HepG2 (cell line): ENCODE measurements at regions not wholly inside any gene's neighbourhood (a gene's known extent, or its start where the extent isn't known, plus 50 kb on each side); places are given as distances from the start of the nearest gene placed in this dataset.

ENCODE experiments used
- ATAC-seq: fragments of 200-7000 bp; cut with Tn5 transposase; 3 replicates; pipeline ENCODE4 v1.9.1; 2020; ENCODE audit warnings: mild to moderate bottlenecking, moderate library complexity
- BruUV-seq: library from RNA; stranded (reverse); fragments of 400-500 nt; replicated peaks from 2 replicates; lab custom pipeline; 2021; lab: Mats Ljungman, UMichigan
- CTCF ChIA-PET: fragments of 300-600 bp; formaldehyde crosslinking; extraction: SDS; loops from one replicate; lab custom pipeline; 2021; ENCODE audit warnings: low total read pairs, inconsistent platforms, low intra/inter-chr PET ratio; lab: Yijun Ruan, JAX
- POLR2A ChIA-PET: fragments of 350-600 bp; sonication (Branson Sonifier 250); formaldehyde crosslinking; loops from one replicate; lab custom pipeline; 2020; ENCODE audit warnings: antibody characterized with exemption, inconsistent platforms; lab: Yijun Ruan, JAX
- DNase-seq: peaks from one replicate; pipeline ENCODE4 v3.0.0-alpha.2; 2015; ENCODE audit warnings: low spot score
- FAIRE-seq: peaks from 3 replicates; lab custom pipeline; 2011; peaks lifted over from hg19 to GRCh38; lab: Jason Lieb, UNC
- H2AFZ ChIP-seq: one replicate; pipeline ENCODE4 v1.6.1; 2011; ENCODE audit warnings: low read length, inconsistent platforms
- H3K27ac ChIP-seq: fragments of 300-600 bp; 3 replicates; pipeline ENCODE4 v1.8.0; 2011; ENCODE audit warnings: mixed run types, mild to moderate bottlenecking, mixed read lengths, low read length, inconsistent platforms; ENCODE audit not compliant: insufficient read depth; ENCODE audit errors: extremely low read length
- H3K27me3 ChIP-seq, 2 experiments: fragments of 200-600 bp in 1 of 2; 2 replicates in 1 of 2; 3 replicates in 1 of 2; pipeline versions ENCODE4 v1.6.0 to v1.8.0; 2011; ENCODE audit warnings: low read length in 2 of 2, mild to moderate bottlenecking in 2 of 2, moderate library complexity in 2 of 2, inconsistent platforms in 1 of 2; ENCODE audit not compliant: insufficient read depth in 2 of 2, control insufficient read depth in 1 of 2
- H3K36me3 ChIP-seq, 2 experiments: fragments of 200-600 bp in 1 of 2; replicated peaks in 1 of 2; 2 replicates in 1 of 2; 3 replicates in 1 of 2; pipeline versions ENCODE4 v1.5.1 to v1.8.0; 2011; ENCODE audit warnings: low read length in 2 of 2, inconsistent platforms in 1 of 2; ENCODE audit not compliant: insufficient read depth in 2 of 2, control insufficient read depth in 1 of 2
- H3K4me1 ChIP-seq: 2 replicates; pipeline ENCODE4 v1.5.1; 2012; ENCODE audit warnings: low read length, inconsistent platforms; ENCODE audit not compliant: insufficient read depth
- H3K4me2 ChIP-seq: 2 replicates; pipeline ENCODE4 v1.6.0; 2011; ENCODE audit warnings: low read depth, low read length, inconsistent platforms
- H3K4me3 ChIP-seq, 3 experiments: fragments of 200-600 bp in 1 of 3; sonication (generic), shearing (Covaris generic) in 1 of 3; replicated peaks in 1 of 3; 2 replicates each; pipeline ENCODE4 v1.5.1; 2011 to 2016; ENCODE audit warnings: low read length in 3 of 3, inconsistent platforms in 2 of 3, low read depth in 2 of 3, mild to moderate bottlenecking in 2 of 3, control low read depth in 1 of 3, mixed read lengths in 1 of 3; ENCODE audit not compliant: insufficient read depth in 1 of 3
- H3K79me2 ChIP-seq: one replicate; pipeline ENCODE4 v1.6.1; 2011; ENCODE audit warnings: low read length, inconsistent platforms; ENCODE audit not compliant: insufficient read depth
- H3K9ac ChIP-seq: 2 replicates; pipeline ENCODE4 v1.6.0; 2011; ENCODE audit warnings: mild to moderate bottlenecking, low read depth, low read length, inconsistent platforms; ENCODE audit not compliant: insufficient read depth
- H3K9me3 ChIP-seq: 2 replicates; pipeline ENCODE4 v1.5.1; 2012; ENCODE audit warnings: mild to moderate bottlenecking, low read length
- H4K20me1 ChIP-seq: 2 replicates; pipeline ENCODE4 v1.6.0; 2011; ENCODE audit warnings: inconsistent platforms, mild to moderate bottlenecking, low read length, moderate library complexity; ENCODE audit not compliant: insufficient read depth
- FOXA3 ChIP-seq: IDR thresholded peaks from 2 replicates; pipeline ENCODE4 v1.6.1; 2016; ENCODE audit warnings: missing genetic modification reagents, missing compliant biosample characterization
- MAZ ChIP-seq, 2 experiments: sonication (generic) in 1 of 2; formaldehyde crosslinking in 1 of 2; IDR thresholded peaks; 2 replicates each; pipeline versions ENCODE4 v1.5.0 to v1.6.1; 2012 to 2020; ENCODE audit warnings: low read depth in 2 of 2, mild to moderate bottlenecking in 2 of 2, borderline replicate concordance in 1 of 2, improper control_type of control experiment in 1 of 2, low read length in 1 of 2, missing genetic modification reagents in 1 of 2, moderate library complexity in 1 of 2
- MBD4 ChIP-seq: IDR thresholded peaks from 2 replicates; pipeline ENCODE4 v1.6.1; 2012; ENCODE audit warnings: low read length, inconsistent platforms, borderline replicate concordance
- MEIS2 ChIP-seq: sonication (generic); formaldehyde crosslinking; IDR thresholded peaks from 2 replicates; pipeline ENCODE4 v1.9.0; 2021; ENCODE audit warnings: mild to moderate bottlenecking, missing genetic modification reagents
- NFIC ChIP-seq: IDR thresholded peaks from 2 replicates; pipeline ENCODE4 v1.6.1; 2012; ENCODE audit warnings: mild to moderate bottlenecking, low read length, inconsistent platforms
- NR3C1 ChIP-seq: sonication (generic); formaldehyde crosslinking; IDR thresholded peaks from 2 replicates; pipeline ENCODE4 v1.4.0; 2020; ENCODE audit warnings: missing genetic modification reagents
- REL ChIP-seq: sonication (generic); formaldehyde crosslinking; conservative IDR thresholded peaks from 2 replicates; pipeline ENCODE4 v1.8.0; 2022; ENCODE audit warnings: mild to moderate bottlenecking, missing genetic modification reagents, moderate library complexity
- RERE ChIP-seq: IDR thresholded peaks from 2 replicates; pipeline ENCODE4 v1.6.1; 2016; ENCODE audit warnings: low read depth, missing genetic modification reagents, missing compliant biosample characterization
- SALL1 ChIP-seq: sonication (generic); formaldehyde crosslinking; IDR thresholded peaks from 2 replicates; pipeline ENCODE4 v1.8.0; 2022; ENCODE audit warnings: mild to moderate bottlenecking, missing genetic modification reagents
- SOX6 ChIP-seq, 2 experiments: fragments of 450-650 bp in 1 of 2; sonication (generic) in 1 of 2; formaldehyde crosslinking in 1 of 2; IDR thresholded peaks; 2 replicates each; pipeline versions ENCODE4 v1.4.0 to v1.6.1; 2017 to 2020; ENCODE audit warnings: antibody characterized with exemption in 1 of 2, mild to moderate bottlenecking in 1 of 2, missing genetic modification reagents in 1 of 2
- TAF1 ChIP-seq: sonication (generic); formaldehyde crosslinking; IDR thresholded peaks from 2 replicates; pipeline ENCODE4 v1.4.0; 2020; ENCODE audit warnings: missing genetic modification reagents
- TCF7 ChIP-seq: sonication (generic); IDR thresholded peaks from 2 replicates; pipeline ENCODE4 v1.6.1; 2016; ENCODE audit warnings: antibody characterized with exemption, low read depth
- ZNF282 ChIP-seq: fragments of 450-650 bp; IDR thresholded peaks from 2 replicates; pipeline ENCODE4 v1.6.1; 2018; ENCODE audit not compliant: partially characterized antibody
- ZNF512B ChIP-seq: sonication (generic); formaldehyde crosslinking; IDR thresholded peaks from 2 replicates; pipeline ENCODE4 v1.5.1; 2020; ENCODE audit warnings: missing genetic modification reagents, mild to moderate bottlenecking, borderline replicate concordance
- ZNF546 ChIP-seq: sonication (generic); formaldehyde crosslinking; conservative IDR thresholded peaks from 2 replicates; pipeline ENCODE4 v1.8.1; 2023; ENCODE audit warnings: mild to moderate bottlenecking, missing genetic modification reagents
- ZNF678 ChIP-seq: sonication (generic); formaldehyde crosslinking; IDR thresholded peaks from 2 replicates; pipeline ENCODE4 v1.4.0; 2020; ENCODE audit warnings: mild to moderate bottlenecking, missing genetic modification reagents
- ZNF780A ChIP-seq: sonication (generic); formaldehyde crosslinking; IDR thresholded peaks from 2 replicates; pipeline ENCODE4 v1.8.0; 2022; ENCODE audit warnings: mild to moderate bottlenecking, missing genetic modification reagents, moderate library complexity
- WGBS: methylation state at CpG from one replicate; pipeline ENCODE4 v1.1.6; 2017; ENCODE audit warnings: low lambda C conversion rate; 5-methylcytosine and 5-hydroxymethylcytosine counted together
- in situ Hi-C: cut with HindIII; loops from 2 replicates; pipeline ENCODE4 v1.10.0; 2017; ENCODE audit warnings: low pct_unique_long_range_greater_than_20kb; ENCODE audit not compliant: extremely low pct_ligation_motif_present
- intact Hi-C: fragments of 100-400 bp; cut with micrococcal nuclease; formaldehyde crosslinking; loops from one replicate; pipeline ENCODE4 v1.10.0; 2022; ENCODE audit not compliant: unreplicated experiment

- TF ChIP-seq REL (CRISPR knock-in tag) (no peak), ZNF512B (CRISPR knock-in tag) (no peak), MAZ (IDR thresholded peaks at IDR 0.05; ENCODE audit: borderline replicate concordance, low read depth, low read length) (no peak), MAZ (CRISPR knock-in tag; IDR thresholded peaks at IDR 0.05; ENCODE audit: low read depth) (0 out of 2 replicates have a peak, but pooled peaks have one; percentile 23), TCF7 (no peak), SALL1 (CRISPR knock-in tag) (0 out of 2 replicates have a peak, but pooled peaks have one; percentile 11)
- TF ChIP-seq, all 625 proteins: peak for 3
Measured at GRCh38 chr16:80347900-80348299, 192.9 kb upstream of the DYNLRB2 start (continued).

- TF ChIP-seq ZNF678 (CRISPR knock-in tag) = no peak
- TF ChIP-seq MEIS2 (CRISPR knock-in tag) = no peak
- TF ChIP-seq MBD4 = no peak
- TF ChIP-seq ZNF780A (CRISPR knock-in tag) = no peak
- no peak for TF ChIP-seq FOXA3 (CRISPR knock-in tag)
- TF ChIP-seq NFIC = no peak
- TF ChIP-seq ZNF546 (CRISPR knock-in tag) = no peak
- no peak for TF ChIP-seq TAF1 (CRISPR knock-in tag)
- TF ChIP-seq NR3C1 = no peak
- TF ChIP-seq ZNF282 = no peak
- TF ChIP-seq RERE (CRISPR knock-in tag) = no peak
- TF ChIP-seq SOX6 (IDR thresholded peaks at IDR 0.05) = no peak
- TF ChIP-seq SOX6 (CRISPR knock-in tag; IDR thresholded peaks at IDR 0.05) = no peak
- FAIRE-seq (no peak), DNase-seq (no peak), ATAC-seq (no peak)
- Histone ChIP-seq H3K79me2 (no peaks in the 10 kb centered on the region), H3K27me3 (peaks cover 0 to 5% of the 10 kb centered on the region in 2 experiments; a peak in 1 of 5 replicates), H4K20me1 (no peaks in the 10 kb centered on the region), H3K36me3 (no peaks in the 10 kb centered on the region), H3K4me3 (no peak overlapping the region), H2AFZ (no peak overlapping the region), H3K27ac (no peak overlapping the region), H3K9ac (no peak overlapping the region), H3K4me1 (no peaks in the 10 kb centered on the region), H3K4me2 (no peak overlapping the region), H3K9me3 (no peaks in the 10 kb centered on the region)
- ChIA-PET CTCF (no interaction called here), POLR2A (no interaction called here)
- WGBS = 38% methylated on average over 3 of the region's 3 CpGs
- in situ Hi-C loops (no loop called here), intact Hi-C loops (no loop called here)
- no TSS peak for BruUV-seq
Measured at GRCh38 chr16:80347002-80347401, 193.8 kb upstream of the DYNLRB2 start.
